DOHH2 (cell line): ENCODE measurements at regions not wholly inside any gene's neighbourhood (a gene's known extent, or its start where the extent isn't known, plus 50 kb on each side); places are given as distances from the start of the nearest gene placed in this dataset.

Experiments used
- H3F3A ChIP-seq: fragments of 200-600 bp; sonication (generic), shearing (Covaris generic); 2 replicates; pipeline ENCODE4 v1.6.0; 2016; ENCODE audit warnings: antibody characterized with exemption, mild to moderate bottlenecking; ENCODE audit not compliant: control insufficient read depth, insufficient read depth
- H3K27ac ChIP-seq: fragments of 200-600 bp; sonication (generic); 2 replicates; pipeline ENCODE4 v1.5.1; 2014; ENCODE audit warnings: low read depth, mild to moderate bottlenecking, low read length, moderate library complexity
- H3K27me3 ChIP-seq: fragments of 200-600 bp; sonication (generic); 2 replicates; pipeline ENCODE4 v1.6.1; 2014; ENCODE audit warnings: mild to moderate bottlenecking, low read length, mixed read lengths; ENCODE audit not compliant: control insufficient read depth
- H3K36me3 ChIP-seq: fragments of 200-600 bp; sonication (generic); 2 replicates; pipeline ENCODE4 v1.6.1; 2014; ENCODE audit warnings: mild to moderate bottlenecking, low read length, moderate library complexity, mixed read lengths; ENCODE audit not compliant: control insufficient read depth
- H3K4me1 ChIP-seq: fragments of 200-600 bp; sonication (generic); 2 replicates; pipeline ENCODE4 v1.6.1; 2014; ENCODE audit warnings: mild to moderate bottlenecking, low read length, mixed read lengths; ENCODE audit not compliant: control insufficient read depth
- H3K4me2 ChIP-seq: fragments of 200-600 bp; sonication (generic); 2 replicates; pipeline ENCODE4 v1.6.0; 2014; ENCODE audit warnings: mild to moderate bottlenecking, low read length, moderate library complexity
- H3K4me3 ChIP-seq: fragments of 200-600 bp; sonication (generic); 2 replicates; pipeline ENCODE4 v1.5.1; 2014; ENCODE audit warnings: mild to moderate bottlenecking, low read length, mixed read lengths
- H3K79me2 ChIP-seq: fragments of 200-600 bp; sonication (generic); 2 replicates; pipeline ENCODE4 v1.6.1; 2014; ENCODE audit warnings: mild to moderate bottlenecking, low read length, mixed read lengths; ENCODE audit not compliant: control insufficient read depth
- H3K9me2 ChIP-seq: fragments of 200-600 bp; sonication (generic); replicated peaks from 2 replicates; pipeline ENCODE4 v1.6.1; 2014; ENCODE audit warnings: mild to moderate bottlenecking, low read length, mixed read lengths; ENCODE audit not compliant: control insufficient read depth
- H3K9me3 ChIP-seq: fragments of 200-600 bp; sonication (generic); 2 replicates; pipeline ENCODE4 v1.6.1; 2014; ENCODE audit warnings: antibody characterized with exemption, low read length, mixed read lengths; ENCODE audit not compliant: control insufficient read depth, insufficient read depth
- H4K20me1 ChIP-seq: fragments of 200-600 bp; sonication (generic); 2 replicates; pipeline ENCODE4 v1.6.0; 2014; ENCODE audit warnings: low read depth, mild to moderate bottlenecking, antibody characterized with exemption, low read length, moderate library complexity; ENCODE audit not compliant: control insufficient read depth, insufficient read depth
- CTCF ChIP-seq: fragments of 200-600 bp; sonication (generic); IDR thresholded peaks from one replicate; pipeline ENCODE4 v1.5.1; 2014; ENCODE audit warnings: antibody characterized with exemption, mild to moderate bottlenecking, low read depth, low read length; ENCODE audit not compliant: poor library complexity, severe bottlenecking
- EZH2phosphoT487 ChIP-seq: fragments of 200-600 bp; sonication (generic); IDR thresholded peaks from 2 replicates; pipeline ENCODE4 v1.6.1; 2017; ENCODE audit warnings: borderline replicate concordance, mild to moderate bottlenecking, antibody characterized with exemption, low read length, moderate library complexity, mixed read lengths

- Histone ChIP-seq H3K9me2 (no peaks in the 10 kb centered on the region), H4K20me1 (no peaks in the 10 kb centered on the region; the same call in 1 of the 2 replicates), H3K4me2 (no peak overlapping the region), H3K79me2 (no peaks in the 10 kb centered on the region), H3K4me1 (no peaks in the 10 kb centered on the region), H3K27ac (no peak overlapping the region), H3K4me3 (no peak overlapping the region), H3K9me3 (no peaks in the 10 kb centered on the region), H3F3A (no peaks in the 10 kb centered on the region), H3K36me3 (no peaks in the 10 kb centered on the region), H3K27me3 (peaks cover 59% of the 10 kb centered on the region)
- no peak for TF ChIP-seq EZH2phosphoT487
- no peak for TF ChIP-seq CTCF
Measured at GRCh38 chr7:35545831-35546230, 149.1 kb downstream of the HERPUD2 start.

DNA sequence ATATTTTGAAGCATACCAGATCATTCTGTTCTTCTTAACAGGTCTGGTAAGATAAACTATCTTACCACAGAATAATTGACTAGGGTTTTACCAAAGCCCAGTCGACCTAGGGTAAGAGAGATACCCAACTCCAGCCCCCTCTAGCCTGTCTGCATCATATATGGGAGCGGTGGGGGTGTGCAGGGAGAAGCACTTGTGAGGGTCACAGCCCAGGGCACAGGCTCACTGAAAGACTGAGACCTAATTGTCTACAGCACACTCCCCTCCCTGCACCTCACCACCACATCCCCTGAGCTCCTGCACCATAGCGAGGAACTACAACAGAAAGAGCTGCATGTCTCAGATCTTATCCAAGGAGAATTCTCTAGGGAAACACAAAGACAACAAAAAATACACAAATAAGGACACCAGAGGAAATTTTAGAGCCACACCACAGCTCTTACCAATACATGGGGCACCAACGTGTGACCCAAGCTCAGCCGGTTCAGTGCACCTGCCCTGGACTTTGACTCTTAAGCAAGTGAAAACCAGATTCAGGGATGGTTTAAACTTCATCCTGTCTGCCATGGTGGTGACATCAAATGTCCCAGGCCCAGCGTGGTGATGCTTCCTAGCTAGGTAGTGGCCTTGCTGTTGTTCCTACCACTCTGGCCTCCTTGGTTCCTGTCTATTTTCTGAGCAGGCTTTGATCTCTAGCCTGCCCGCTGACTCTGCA is 150.8 kb downstream of the HERPUD2 start:
- H3K9me2 ChIP-seq = no peaks in the 10 kb centered on the region
- no peaks in the 10 kb centered on the region for H3K4me1 ChIP-seq
- no peaks in the 10 kb centered on the region for H3K9me3 ChIP-seq
- H3F3A ChIP-seq = no peaks in the 10 kb centered on the region
- peaks cover 44% of the 10 kb centered on the region for H3K27me3 ChIP-seq
- TF ChIP-seq CTCF = no peak
- no peak for TF ChIP-seq EZH2phosphoT487
- H3K4me2 ChIP-seq = no peak overlapping the region
- H3K4me3 ChIP-seq = no peak overlapping the region
- no peak overlapping the region for H3K27ac ChIP-seq
- H3K36me3 ChIP-seq = no peaks in the 10 kb centered on the region
- H3K79me2 ChIP-seq = no peaks in the 10 kb centered on the region
- no peaks in the 10 kb centered on the region; the same call in 1 of the 2 replicates for H4K20me1 ChIP-seq

GRCh38 chr7:35537067-35538023 is 157.6 kb downstream of the HERPUD2 start:
- H4K20me1 ChIP-seq = no peaks in the 10 kb centered on the region
- H3K4me1 ChIP-seq = no peaks in the 10 kb centered on the region
- H3K27ac ChIP-seq = no peak overlapping the region
- H3K4me3 ChIP-seq = peak overlapping the region; percentile 65
- no peaks in the 10 kb centered on the region for H3K9me3 ChIP-seq
- peaks cover 17% of the 10 kb centered on the region; the same call in 1 of the 2 replicates for H3K27me3 ChIP-seq
- peak overlapping the region; percentile 74 for H3K4me2 ChIP-seq
- no peaks in the 10 kb centered on the region for H3K9me2 ChIP-seq
- no peaks in the 10 kb centered on the region for H3K79me2 ChIP-seq
- H3K36me3 ChIP-seq = no peaks in the 10 kb centered on the region
- TF ChIP-seq EZH2phosphoT487 (no peak), CTCF (peak; percentile 99)
- H3F3A ChIP-seq = no peaks in the 10 kb centered on the region
